ENCODE measurements at regions not wholly inside any gene's neighbourhood (a gene's known extent, or its start where the extent isn't known, plus 50 kb on each side); places are given as distances from the start of the nearest gene placed in this dataset.
"Not testable (repeated sequence)": the region's sequence is repeated elsewhere in the genome, so short reads cannot be mapped to it uniquely, and the experiment has no call there.

- POLR2A ChIA-PET, result no interaction called here
- intact Hi-C loops (cut with micrococcal nuclease), result no loop called here
- no peak overlapping the region for H3K4me3 Mint-ChIP-seq
Measured at GRCh38 chr4:141467225-141467624, 169.2 kb upstream of the IL15 start.

GRCh38 chr4:141469392-141469791 lies 167.0 kb upstream of the IL15 start:
- intact Hi-C loops (cut with micrococcal nuclease), result no loop called here
- Mint-ChIP-seq H3K36me3 (ENCODE audit: low read depth) (no peaks in the 10 kb centered on the region), H3K27ac (no peak overlapping the region), H3K9me3 (no peaks in the 10 kb centered on the region), H3K4me1 (no peaks in the 10 kb centered on the region), H3K4me3 (no peak overlapping the region), H3K27me3 (no peaks in the 10 kb centered on the region)
- TF ChIP-seq CTCF (IDR thresholded peaks at IDR 0.05), result no peak
- ChIA-PET CTCF (no interaction called here), POLR2A (no interaction called here)
- ATAC-seq (ENCODE audit: low read depth) (no peak), DNase-seq (no peak)

More at GRCh38 chr4:141467225-141467624, 169.2 kb upstream of the IL15 start:
- DNase-seq, result no peak
- H3K27ac Mint-ChIP-seq, result no peak overlapping the region
- CTCF ChIA-PET, result no interaction called here
- ATAC-seq (ENCODE audit: low read depth), result no peak
- H3K4me1 Mint-ChIP-seq, result no peaks in the 10 kb centered on the region
- no peak for TF ChIP-seq CTCF (IDR thresholded peaks at IDR 0.05)
- H3K9me3 Mint-ChIP-seq, result no peaks in the 10 kb centered on the region
- H3K27me3 Mint-ChIP-seq, result no peaks in the 10 kb centered on the region
- H3K36me3 Mint-ChIP-seq (ENCODE audit: low read depth), result no peaks in the 10 kb centered on the region

GRCh38 chr4:141473026-141473540 lies 163.3 kb upstream of the IL15 start:
- POLR2A ChIA-PET, result no interaction called here
- H3K9me3 Mint-ChIP-seq, result no peaks in the 10 kb centered on the region
- DNase-seq (no peak), ATAC-seq (ENCODE audit: low read depth) (no peak)
- no peak overlapping the region for H3K27ac Mint-ChIP-seq
- no peak for TF ChIP-seq CTCF (IDR thresholded peaks at IDR 0.05)
- no peaks in the 10 kb centered on the region for H3K27me3 Mint-ChIP-seq
- CTCF ChIA-PET, result no interaction called here
- no peak overlapping the region for H3K4me3 Mint-ChIP-seq
- intact Hi-C loops (cut with micrococcal nuclease), result no loop called here
- no peaks in the 10 kb centered on the region for H3K36me3 Mint-ChIP-seq (ENCODE audit: low read depth)
- H3K4me1 Mint-ChIP-seq, result no peaks in the 10 kb centered on the region

GRCh38 chr4:141473952-141474351 lies 162.4 kb upstream of the IL15 start:
- no peak for ATAC-seq (ENCODE audit: low read depth)
- TF ChIP-seq CTCF (IDR thresholded peaks at IDR 0.05), result no peak

GRCh38 chr4:141480950-141481349 lies 155.4 kb upstream of the IL15 start:
- TF ChIP-seq CTCF (IDR thresholded peaks at IDR 0.05), result no peak
- Mint-ChIP-seq H3K27ac (no peak overlapping the region), H3K4me1 (no peaks in the 10 kb centered on the region), H3K9me3 (peaks cover 23% of the 10 kb centered on the region), H3K27me3 (no peaks in the 10 kb centered on the region), H3K4me3 (no peak overlapping the region), H3K36me3 (ENCODE audit: low read depth) (peaks cover 2% of the 10 kb centered on the region)
- ChIA-PET POLR2A (no interaction called here), CTCF (no interaction called here)
- DNase-seq (no peak), ATAC-seq (ENCODE audit: low read depth) (no peak)
- intact Hi-C loops (cut with micrococcal nuclease), result no loop called here

More at GRCh38 chr4:141473952-141474351, 162.4 kb upstream of the IL15 start:
- H3K36me3 Mint-ChIP-seq (ENCODE audit: low read depth), result no peaks in the 10 kb centered on the region
- no peaks in the 10 kb centered on the region for H3K9me3 Mint-ChIP-seq
- ChIA-PET POLR2A (no interaction called here), CTCF (no interaction called here)
- H3K27ac Mint-ChIP-seq, result no peak overlapping the region
- no peaks in the 10 kb centered on the region for H3K27me3 Mint-ChIP-seq
- DNase-seq, result no peak
- no peaks in the 10 kb centered on the region for H3K4me1 Mint-ChIP-seq
- no peak overlapping the region for H3K4me3 Mint-ChIP-seq
- intact Hi-C loops (cut with micrococcal nuclease), result no loop called here

- ATAC-seq (ENCODE audit: low read depth); CTCF ChIA-PET; H3K4me1 Mint-ChIP-seq; H3K36me3 Mint-ChIP-seq (ENCODE audit: low read depth); DNase-seq; H3K27ac Mint-ChIP-seq; H3K27me3 Mint-ChIP-seq; POLR2A ChIA-PET; H3K4me3 Mint-ChIP-seq; intact Hi-C loops (cut with micrococcal nuclease): not testable (repeated sequence)
- H3K9me3 Mint-ChIP-seq, result peaks cover 23% of the 10 kb centered on the region
Measured at GRCh38 chr4:141484298-141484697, 152.1 kb upstream of the IL15 start.

Data from activated B cell treated with CpG ODN at 0.5 μM for 24 hours (primary cell).